PFSK-1 (cell line): ENCODE measurements at regions not wholly inside any gene's neighbourhood (a gene's known extent, or its start where the extent isn't known, plus 50 kb on each side); places are given as distances from the start of the nearest gene placed in this dataset.

ENCODE experiments used
- FOXP2 ChIP-seq: optimal IDR thresholded peaks from 2 replicates; pipeline ENCODE3; 2011; ENCODE audit warnings: borderline replicate concordance, control low read depth, inconsistent platforms; ENCODE audit not compliant: insufficient read depth; ENCODE audit errors: extremely low read length, extremely low read depth
- POLR2AphosphoS5 ChIP-seq: IDR thresholded peaks from 2 replicates; pipeline ENCODE4 v1.6.1; 2012; ENCODE audit warnings: low read depth, mild to moderate bottlenecking, control low read depth, low read length, moderate library complexity
- REST ChIP-seq, 2 experiments: IDR thresholded peaks; 2 replicates each; pipeline versions ENCODE4 v1.6.1 to v1.8.0; 2011 to 2012; ENCODE audit warnings: low read depth in 2 of 2, low read length in 2 of 2, control low read depth in 1 of 2, inconsistent platforms in 1 of 2, mild to moderate bottlenecking in 1 of 2, moderate library complexity in 1 of 2; ENCODE audit not compliant: insufficient read depth in 1 of 2
- SIN3A ChIP-seq: IDR thresholded peaks from 2 replicates; pipeline ENCODE4 v1.6.1; 2012; ENCODE audit warnings: mild to moderate bottlenecking, low read length, moderate library complexity, borderline replicate concordance; ENCODE audit not compliant: insufficient read depth
- TAF1 ChIP-seq: IDR thresholded peaks from 2 replicates; pipeline ENCODE4 v1.6.1; 2012; ENCODE audit warnings: low read length, control low read depth, borderline replicate concordance; ENCODE audit not compliant: insufficient read depth

GRCh38 chr2:65587779-65588178 lies 155.4 kb upstream of the SPRED2 start:
- TF ChIP-seq POLR2AphosphoS5 (no peak), SIN3A (no peak), FOXP2 (no peak), REST (IDR thresholded peaks at IDR 0.05; ENCODE audit: insufficient read depth in 1 of 2, low read depth in 2 of 2, low read length in 2 of 2) (no peak), TAF1 (no peak)

- TF ChIP-seq SIN3A (no peak), POLR2AphosphoS5 (no peak), FOXP2 (no peak), REST (IDR thresholded peaks at IDR 0.05; ENCODE audit: insufficient read depth in 1 of 2, low read depth in 2 of 2, low read length in 2 of 2) (no peak), TAF1 (no peak)
Measured at GRCh38 chr2:65586516-65586915, 154.1 kb upstream of the SPRED2 start.

GRCh38 chr2:65583061-65583460 lies 150.7 kb upstream of the SPRED2 start:
- TF ChIP-seq POLR2AphosphoS5 (no peak), FOXP2 (no peak), SIN3A (no peak)

GRCh38 chr2:65582364-65582763 lies 150.0 kb upstream of the SPRED2 start:
- TF ChIP-seq POLR2AphosphoS5 = no peak
- no peak for TF ChIP-seq TAF1
- no peak for TF ChIP-seq SIN3A
- no peak for TF ChIP-seq REST (IDR thresholded peaks at IDR 0.05; ENCODE audit: insufficient read depth in 1 of 2, low read depth in 2 of 2, low read length in 2 of 2)
- no peak for TF ChIP-seq FOXP2

- TF ChIP-seq SIN3A (no peak), POLR2AphosphoS5 (no peak), TAF1 (no peak), REST (IDR thresholded peaks at IDR 0.05; ENCODE audit: insufficient read depth in 1 of 2, low read depth in 2 of 2, low read length in 2 of 2) (no peak), FOXP2 (no peak)
Measured at GRCh38 chr2:65580824-65581223, 148.4 kb upstream of the SPRED2 start.
